NCI-H146 treated with DMSO at 0.1 percent for 48 hours (cell line): ENCODE measurements at regions not wholly inside any gene's neighbourhood (a gene's known extent, or its start where the extent isn't known, plus 50 kb on each side); places are given as distances from the start of the nearest gene placed in this dataset.

Source experiments
- DNase-seq: peaks from one replicate; lab custom pipeline; 2025; ENCODE audit not compliant: unreplicated experiment; lab: John Stamatoyannopoulos, UW

GRCh38 chr2:41899189-41899588 lies 148.6 kb upstream of the PKDCC start:
- DNase-seq, result no peak

GRCh38 chr2:41900101-41900577 lies 147.7 kb upstream of the PKDCC start:
- DNase-seq, result no peak

GRCh38 chr2:41902897-41903296 lies 144.9 kb upstream of the PKDCC start:
- no peak for DNase-seq

GRCh38 chr2:41903474-41904135 lies 144.2 kb upstream of the PKDCC start:
- no peak for DNase-seq

GRCh38 chr2:41904459-41904858 lies 143.4 kb upstream of the PKDCC start:
- DNase-seq, result no peak

GRCh38 chr2:41905597-41906337 lies 142.1 kb upstream of the PKDCC start:
- DNase-seq, result no peak

- no peak for DNase-seq
Measured at GRCh38 chr2:41906338-41906725, 141.5 kb upstream of the PKDCC start.

GRCh38 chr2:41907141-41907540 lies 140.7 kb upstream of the PKDCC start:
- no peak for DNase-seq

- no peak for DNase-seq
Measured at GRCh38 chr2:41907771-41908207, 140.0 kb upstream of the PKDCC start.

GRCh38 chr2:41908349-41908748 lies 139.5 kb upstream of the PKDCC start:
- DNase-seq, result no peak

- DNase-seq, result no peak
Measured at GRCh38 chr2:41909584-41909983, 138.2 kb upstream of the PKDCC start.

- no peak for DNase-seq
Measured at GRCh38 chr2:41910126-41910525, 137.7 kb upstream of the PKDCC start.

GRCh38 chr2:41911033-41911432 lies 136.8 kb upstream of the PKDCC start:
- DNase-seq, result no peak

- no peak for DNase-seq
Measured at GRCh38 chr2:41912337-41912736, 135.5 kb upstream of the PKDCC start.

GRCh38 chr2:41912776-41913175 lies 135.0 kb upstream of the PKDCC start:
- no peak for DNase-seq

- no peak for DNase-seq
Measured at GRCh38 chr2:41913311-41913710, 134.5 kb upstream of the PKDCC start.

- no peak for DNase-seq
Measured at GRCh38 chr2:41913921-41914609, 133.8 kb upstream of the PKDCC start.

- DNase-seq, result no peak
Measured at GRCh38 chr2:41914936-41915335, 132.9 kb upstream of the PKDCC start.

- no peak for DNase-seq
Measured at GRCh38 chr2:41916177-41916576, 131.6 kb upstream of the PKDCC start.

GRCh38 chr2:41917587-41917986 lies 130.2 kb upstream of the PKDCC start:
- DNase-seq, result no peak

GRCh38 chr2:41919135-41919534 lies 128.7 kb upstream of the PKDCC start:
- no peak for DNase-seq

- DNase-seq, result no peak
Measured at GRCh38 chr2:41920181-41920580, 127.6 kb upstream of the PKDCC start.
